ENCODE measurements at regions not wholly inside any gene's neighbourhood (a gene's known extent, or its start where the extent isn't known, plus 50 kb on each side); places are given as distances from the start of the nearest gene placed in this dataset.

DNA sequence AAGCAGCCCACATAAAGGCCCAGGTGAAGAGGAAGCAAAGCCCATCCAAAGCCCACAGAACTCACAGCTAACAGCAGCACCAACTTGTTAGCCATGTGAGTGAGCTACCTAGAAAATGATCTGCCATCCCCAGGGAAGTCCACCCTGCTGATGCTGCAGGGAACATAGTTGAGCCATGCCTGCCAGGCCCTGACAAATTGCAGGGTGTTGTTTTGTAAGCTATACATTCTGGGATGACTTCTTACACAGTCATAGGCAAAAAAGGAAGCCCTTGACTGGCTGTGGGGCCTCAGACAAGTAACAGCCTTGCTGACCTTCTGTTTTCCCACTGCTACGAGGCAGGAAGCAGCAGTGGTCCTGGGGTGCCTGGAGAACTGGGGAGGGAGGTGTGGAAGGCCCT, 262.7 kb downstream of the MATN1 start:
- TF ChIP-seq POLR2A (IDR thresholded peaks at IDR 0.05; ENCODE audit: low read length) (no peak), GATA1 (IDR thresholded peaks at IDR 0.05; ENCODE audit: low read depth, low read length) (no peak)

Data from erythroblast (primary cell).